ENCODE measurements at regions not wholly inside any gene's neighbourhood (a gene's known extent, or its start where the extent isn't known, plus 50 kb on each side); places are given as distances from the start of the nearest gene placed in this dataset.

- intact Hi-C loops (cut with micrococcal nuclease): no loop called here
- peaks cover 15% of the 10 kb centered on the region for H3K27me3 Mint-ChIP-seq (ENCODE audit: insufficient read depth)
- no peak for DNase-seq (ENCODE audit: low spot score)
- H3K4me3 Mint-ChIP-seq: no peak overlapping the region
- no peak overlapping the region for H3K27ac Mint-ChIP-seq
- no peaks in the 10 kb centered on the region for H3K36me3 Mint-ChIP-seq (ENCODE audit: low read depth)
- peaks cover 8% of the 10 kb centered on the region for H3K9me3 Mint-ChIP-seq
- no peaks in the 10 kb centered on the region for H3K4me1 Mint-ChIP-seq (ENCODE audit: low read depth)
These were observed 170.5 kb downstream of the NDUFA10 start for GRCh38 chr2:239854596-239854995.

DNA sequence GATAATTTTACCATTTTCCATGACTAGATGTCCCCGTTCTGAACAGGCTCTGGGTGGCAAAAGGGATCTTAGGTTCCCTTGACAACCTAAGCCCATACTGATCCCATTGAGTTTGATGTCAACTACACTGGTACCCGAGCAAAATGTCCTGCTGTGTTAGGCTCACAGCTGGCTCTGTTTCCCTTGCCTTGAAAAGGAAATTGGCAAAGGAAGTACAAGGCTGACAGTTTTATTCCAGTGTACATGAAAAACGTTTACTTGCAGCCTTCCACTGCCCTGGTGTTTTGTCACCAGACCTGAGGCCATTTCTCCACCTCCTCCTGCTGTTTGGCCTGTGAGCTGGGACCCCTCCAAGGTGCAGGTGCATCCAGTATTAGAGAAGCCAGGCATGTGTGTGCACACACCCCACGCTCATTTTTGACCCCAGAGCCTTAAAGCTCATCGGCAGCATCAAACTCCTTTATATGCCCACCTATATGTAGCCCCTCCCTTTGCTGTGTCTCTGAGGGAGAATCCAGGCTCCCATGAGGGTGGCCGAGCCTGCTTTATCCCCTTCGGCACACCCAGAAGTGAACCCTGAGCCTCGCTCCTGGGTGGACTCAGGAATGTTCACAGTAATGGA is 171.3 kb downstream of the NDUFA10 start:
- Mint-ChIP-seq H3K4me3 (no peak overlapping the region), H3K4me1 (ENCODE audit: low read depth) (no peaks in the 10 kb centered on the region), H3K27ac (no peak overlapping the region), H3K27me3 (ENCODE audit: insufficient read depth) (peaks cover 19% of the 10 kb centered on the region), H3K9me3 (peaks cover 8% of the 10 kb centered on the region), H3K36me3 (ENCODE audit: low read depth) (no peaks in the 10 kb centered on the region)
- intact Hi-C loops (cut with micrococcal nuclease): no loop called here
- DNase-seq (ENCODE audit: low spot score): no peak

- Mint-ChIP-seq H3K27me3 (ENCODE audit: insufficient read depth) (peaks cover 20% of the 10 kb centered on the region), H3K4me3 (no peak overlapping the region), H3K4me1 (ENCODE audit: low read depth) (no peaks in the 10 kb centered on the region), H3K36me3 (ENCODE audit: low read depth) (no peaks in the 10 kb centered on the region), H3K9me3 (peaks cover 8% of the 10 kb centered on the region), H3K27ac (no peak overlapping the region)
- DNase-seq (ENCODE audit: low spot score): no peak
- intact Hi-C loops (cut with micrococcal nuclease): no loop called here
These were observed 172.0 kb downstream of the NDUFA10 start for GRCh38 chr2:239853121-239853520.

DNA sequence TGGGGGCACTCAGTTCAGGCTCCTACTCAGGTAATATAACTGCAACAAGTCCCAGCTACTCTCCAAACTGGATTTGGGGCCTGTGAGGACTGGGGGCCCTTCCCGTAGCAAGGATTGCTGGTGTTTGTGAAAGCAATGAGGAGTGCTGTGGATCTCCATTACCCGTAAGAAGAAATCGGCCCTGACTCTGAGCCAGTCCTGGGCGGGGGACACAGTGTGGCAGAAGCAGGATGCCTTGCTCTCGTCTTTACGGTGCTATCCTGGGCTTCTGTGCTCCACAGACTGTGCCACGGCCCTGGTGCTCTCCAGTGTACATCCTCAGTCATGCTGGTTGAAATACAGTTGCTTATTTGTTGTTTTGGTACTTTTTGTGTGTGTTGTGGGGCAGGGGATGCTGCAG is 172.9 kb downstream of the NDUFA10 start:
- Mint-ChIP-seq H3K36me3 (ENCODE audit: low read depth) (no peaks in the 10 kb centered on the region), H3K27ac (no peak overlapping the region), H3K27me3 (ENCODE audit: insufficient read depth) (peaks cover 24% of the 10 kb centered on the region), H3K9me3 (peaks cover 8% of the 10 kb centered on the region), H3K4me3 (no peak overlapping the region), H3K4me1 (ENCODE audit: low read depth) (peaks cover 1% of the 10 kb centered on the region)
- no peak for DNase-seq (ENCODE audit: low spot score)
- intact Hi-C loops (cut with micrococcal nuclease): no loop called here

GRCh38 chr2:239846789-239847676 is 178.1 kb downstream of the NDUFA10 start:
- Mint-ChIP-seq H3K27ac (no peak overlapping the region), H3K4me1 (ENCODE audit: low read depth) (peaks cover 15% of the 10 kb centered on the region), H3K9me3 (peaks cover 14% of the 10 kb centered on the region), H3K27me3 (ENCODE audit: insufficient read depth) (peaks cover 42% of the 10 kb centered on the region), H3K4me3 (no peak overlapping the region), H3K36me3 (ENCODE audit: low read depth) (no peaks in the 10 kb centered on the region)
- no peak for DNase-seq (ENCODE audit: low spot score)
- intact Hi-C loops (cut with micrococcal nuclease): no loop called here

GRCh38 chr2:239845968-239846367 is 179.2 kb downstream of the NDUFA10 start:
- intact Hi-C loops (cut with micrococcal nuclease): no loop called here
- Mint-ChIP-seq H3K4me1 (ENCODE audit: low read depth) (peaks cover 15% of the 10 kb centered on the region), H3K9me3 (peaks cover 10% of the 10 kb centered on the region), H3K36me3 (ENCODE audit: low read depth) (no peaks in the 10 kb centered on the region), H3K27ac (peak overlapping the region; percentile 23), H3K27me3 (ENCODE audit: insufficient read depth) (peaks cover 41% of the 10 kb centered on the region), H3K4me3 (no peak overlapping the region)
- no peak for DNase-seq (ENCODE audit: low spot score)

DNA sequence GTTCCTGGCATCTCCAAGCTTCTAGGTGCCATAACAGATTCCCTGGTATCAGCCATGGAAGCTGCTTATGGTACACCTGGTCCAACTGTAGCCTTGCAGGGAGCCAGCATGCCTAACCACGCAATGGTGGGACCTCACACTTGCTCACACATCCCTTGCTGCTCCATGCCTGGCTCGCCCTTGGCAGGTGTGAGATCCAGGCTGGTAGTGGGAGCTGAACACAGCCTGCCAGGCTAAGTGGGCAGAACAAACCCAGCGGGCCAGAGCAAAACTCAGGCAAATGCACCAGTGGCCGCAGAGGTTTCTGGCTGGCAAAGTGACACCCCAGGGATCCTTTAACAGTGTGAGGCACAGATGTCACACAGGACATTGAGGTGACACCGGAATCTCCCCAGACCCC is 185.8 kb downstream of the NDUFA10 start:
- intact Hi-C loops (cut with micrococcal nuclease): no loop called here
- no peak overlapping the region for H3K27ac Mint-ChIP-seq

DNA sequence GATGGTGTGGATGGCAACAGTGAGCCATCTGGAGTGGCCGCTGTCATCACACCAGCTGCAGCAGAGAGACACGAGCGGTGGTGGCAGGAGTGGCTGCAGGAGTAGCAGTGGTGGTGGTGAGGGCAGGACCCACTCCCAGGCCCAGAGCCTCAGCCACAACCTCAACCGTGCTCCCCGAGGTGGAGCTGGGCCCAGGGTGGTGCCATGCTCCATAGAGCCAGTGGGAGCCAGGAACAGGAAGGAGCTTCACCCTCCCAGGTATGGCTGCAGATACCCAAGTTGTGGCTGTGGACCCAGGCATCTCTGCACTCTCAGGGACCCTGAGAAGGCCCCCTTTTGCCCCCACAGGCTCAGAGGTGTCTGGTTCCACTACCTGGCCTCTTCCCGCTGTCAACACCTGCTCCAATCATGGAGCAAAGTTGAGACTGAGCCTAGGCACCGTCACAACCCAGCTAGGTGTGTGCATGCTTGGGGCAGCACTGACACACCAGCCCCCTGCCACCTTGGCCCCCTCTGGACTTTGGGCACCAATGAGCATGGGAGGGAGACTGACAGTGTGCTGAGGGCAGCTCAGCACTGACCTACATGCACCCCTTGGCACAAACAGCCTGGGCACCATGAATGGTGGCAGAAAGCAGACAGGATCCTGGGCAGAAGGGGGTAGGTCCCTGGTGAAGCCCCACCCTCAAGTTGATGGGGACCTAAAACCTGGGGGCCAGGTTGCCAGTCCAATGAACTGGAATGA is 188.9 kb downstream of the NDUFA10 start:
- Mint-ChIP-seq H3K4me1 (ENCODE audit: low read depth) (no peaks in the 10 kb centered on the region), H3K36me3 (ENCODE audit: low read depth) (no peaks in the 10 kb centered on the region), H3K9me3 (peaks cover 3% of the 10 kb centered on the region), H3K27ac (no peak overlapping the region), H3K27me3 (ENCODE audit: insufficient read depth) (peaks cover 3% of the 10 kb centered on the region), H3K4me3 (no peak overlapping the region)
- intact Hi-C loops (cut with micrococcal nuclease): no loop called here
- no peak for DNase-seq (ENCODE audit: low spot score)

More for the DNA sequence above, 185.8 kb downstream of the NDUFA10 start:
- peaks cover 3% of the 10 kb centered on the region for H3K9me3 Mint-ChIP-seq
- no peaks in the 10 kb centered on the region for H3K4me1 Mint-ChIP-seq (ENCODE audit: low read depth)
- no peak for DNase-seq (ENCODE audit: low spot score)
- no peaks in the 10 kb centered on the region for H3K36me3 Mint-ChIP-seq (ENCODE audit: low read depth)
- H3K4me3 Mint-ChIP-seq: no peak overlapping the region
- peaks cover 18% of the 10 kb centered on the region for H3K27me3 Mint-ChIP-seq (ENCODE audit: insufficient read depth)

GRCh38 chr2:239835056-239835455 is 190.1 kb downstream of the NDUFA10 start:
- H3K27ac Mint-ChIP-seq: no peak overlapping the region
- intact Hi-C loops (cut with micrococcal nuclease): no loop called here
- H3K27me3 Mint-ChIP-seq (ENCODE audit: insufficient read depth): peaks cover 3% of the 10 kb centered on the region
- no peaks in the 10 kb centered on the region for H3K36me3 Mint-ChIP-seq (ENCODE audit: low read depth)
- DNase-seq (ENCODE audit: low spot score): no peak
- no peaks in the 10 kb centered on the region for H3K4me1 Mint-ChIP-seq (ENCODE audit: low read depth)
- peaks cover 3% of the 10 kb centered on the region for H3K9me3 Mint-ChIP-seq
- no peak overlapping the region for H3K4me3 Mint-ChIP-seq

DNA sequence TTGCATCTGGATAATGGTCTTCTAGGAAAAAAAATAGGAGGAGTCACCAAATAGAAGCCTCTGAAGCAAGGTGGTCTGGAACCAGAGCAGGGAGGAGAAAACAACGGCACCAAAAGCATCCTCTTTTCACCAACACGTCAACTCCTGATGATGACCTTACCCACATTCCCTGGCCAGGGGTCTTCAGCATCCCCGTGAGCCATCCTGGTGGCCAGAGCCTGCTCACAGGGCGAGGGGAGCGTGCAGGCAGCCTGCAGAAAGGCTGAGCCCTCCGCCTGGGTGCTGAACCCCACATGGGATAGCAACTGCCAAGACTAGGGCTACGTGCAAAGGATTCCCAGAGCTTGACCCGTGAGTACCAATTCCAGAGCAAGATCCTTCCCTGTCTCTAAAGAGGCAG is 191.0 kb downstream of the NDUFA10 start:
- Mint-ChIP-seq H3K4me1 (ENCODE audit: low read depth) (no peaks in the 10 kb centered on the region), H3K4me3 (no peak overlapping the region), H3K36me3 (ENCODE audit: low read depth) (no peaks in the 10 kb centered on the region), H3K27ac (no peak overlapping the region), H3K9me3 (peaks cover 3% of the 10 kb centered on the region), H3K27me3 (ENCODE audit: insufficient read depth) (peaks cover 3% of the 10 kb centered on the region)
- intact Hi-C loops (cut with micrococcal nuclease): no loop called here
- DNase-seq (ENCODE audit: low spot score): no peak

- H3K27me3 Mint-ChIP-seq (ENCODE audit: insufficient read depth): peaks cover 3% of the 10 kb centered on the region
- no peak overlapping the region for H3K4me3 Mint-ChIP-seq
- DNase-seq (ENCODE audit: low spot score): no peak
- peaks cover 3% of the 10 kb centered on the region for H3K9me3 Mint-ChIP-seq
- no peaks in the 10 kb centered on the region for H3K4me1 Mint-ChIP-seq (ENCODE audit: low read depth)
- H3K27ac Mint-ChIP-seq: no peak overlapping the region
- intact Hi-C loops (cut with micrococcal nuclease): no loop called here
- no peaks in the 10 kb centered on the region for H3K36me3 Mint-ChIP-seq (ENCODE audit: low read depth)
These were observed 191.7 kb downstream of the NDUFA10 start for GRCh38 chr2:239833269-239834109.

- Mint-ChIP-seq H3K4me1 (ENCODE audit: low read depth) (no peaks in the 10 kb centered on the region), H3K4me3 (no peak overlapping the region), H3K36me3 (ENCODE audit: low read depth) (no peaks in the 10 kb centered on the region), H3K27ac (no peak overlapping the region), H3K9me3 (peaks cover 3% of the 10 kb centered on the region), H3K27me3 (ENCODE audit: insufficient read depth) (peaks cover 3% of the 10 kb centered on the region)
- intact Hi-C loops (cut with micrococcal nuclease): no loop called here
- DNase-seq (ENCODE audit: low spot score): no peak
These were observed 192.5 kb downstream of the NDUFA10 start for GRCh38 chr2:239832490-239833268.

Measured in activated T-helper 1 cell treated with anti-CD3 and anti-CD28 coated beads, Interleukin-12 subunit alpha, Interleukin-12 subunit beta, Interleukin-2, Interleukin-4 antibody, amounts not matched to agents 30 ng/mL and 10 ng/mL and 1 ng/mL, durations not matched to agents 14 hours and 24 hours and 36 hours (primary cell).